ENCODE measurements at regions not wholly inside any gene's neighbourhood (a gene's known extent, or its start where the extent isn't known, plus 50 kb on each side); places are given as distances from the start of the nearest gene placed in this dataset.

DNA sequence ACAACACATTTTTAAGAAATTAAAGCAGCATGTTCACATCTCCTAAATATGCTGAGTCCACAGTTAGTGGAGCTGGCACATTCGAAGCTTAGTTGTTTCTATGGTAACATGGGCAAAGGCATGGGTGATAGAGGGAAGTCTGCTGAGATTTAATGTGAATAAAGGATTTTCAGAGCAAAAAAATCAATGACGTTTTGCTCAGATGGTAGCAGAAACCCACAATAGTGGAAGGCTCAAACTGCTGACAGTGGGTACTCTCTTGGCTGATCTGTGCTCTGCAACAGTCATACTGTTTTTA, 795.1 kb upstream of the ARPP21 start:
- DNase-seq (ENCODE audit: low read depth, low spot score) (no peak), FAIRE-seq (no peak)
- Histone ChIP-seq H3K27me3 (ENCODE audit: control insufficient read depth, extremely low read depth, insufficient read depth, low read length) (no peaks in the 10 kb centered on the region), H3K27ac (ENCODE audit: control insufficient read depth, insufficient read depth, low read length) (no peak overlapping the region), H3K4me2 (ENCODE audit: control insufficient read depth, extremely low read depth, insufficient read depth, low read depth, low read length) (no peak overlapping the region), H3K9me1 (ENCODE audit: control insufficient read depth, extremely low read depth, insufficient read depth, low read length) (no peaks in the 10 kb centered on the region), H3K9ac (ENCODE audit: control insufficient read depth, extremely low read depth, insufficient read depth, low read length) (no peak overlapping the region), H3K9me3 (ENCODE audit: control insufficient read depth, low read depth, low read length) (no peaks in the 10 kb centered on the region), H3K4me3 (ENCODE audit: control insufficient read depth in 2 of 3, extremely low read depth in 1 of 3, insufficient read depth in 2 of 3, low read depth in 1 of 3, low read length in 3 of 3) (no peak overlapping the region), H3K36me3 (ENCODE audit: control insufficient read depth in 2 of 2, extremely low read depth in 1 of 2, insufficient read depth in 2 of 2, low read length in 2 of 2) (no peaks in the 10 kb centered on the region), H3K4me1 (ENCODE audit: control insufficient read depth, extremely low read depth, insufficient read depth, low read length) (no peaks in the 10 kb centered on the region), H2AFZ (ENCODE audit: control insufficient read depth, low read length) (no peak overlapping the region), H3K79me2 (ENCODE audit: control insufficient read depth, insufficient read depth, low read length) (no peaks in the 10 kb centered on the region), H4K20me1 (ENCODE audit: control insufficient read depth, extremely low read depth, insufficient read depth, low read length) (no peaks in the 10 kb centered on the region)
- TF ChIP-seq CTCF (optimal IDR thresholded peaks at IDR 0.05 in 1 of 3, IDR thresholded peaks at IDR 0.05 in 1 of 3, conservative IDR thresholded peaks at IDR 0.05 in 1 of 3; ENCODE audit: extremely low read depth in 1 of 3, insufficient read depth in 2 of 3, low read length in 3 of 3) = no peak
- TF ChIP-seq EZH2 (IDR thresholded peaks at IDR 0.05; ENCODE audit: low read length) = no peak
- dilution Hi-C loops (cut with MboI; ENCODE audit: extremely low pct_ligation_motif_present, low sequenced_read_pairs) = no loop called here

GRCh38 chr3:34851137-34851536, 788.2 kb upstream of the ARPP21 start:
- Histone ChIP-seq H3K36me3 (ENCODE audit: control insufficient read depth in 2 of 2, extremely low read depth in 1 of 2, insufficient read depth in 2 of 2, low read length in 2 of 2) (no peaks in the 10 kb centered on the region), H3K4me2 (ENCODE audit: control insufficient read depth, extremely low read depth, insufficient read depth, low read depth, low read length) (no peak overlapping the region), H3K79me2 (ENCODE audit: control insufficient read depth, insufficient read depth, low read length) (no peaks in the 10 kb centered on the region), H3K27me3 (ENCODE audit: control insufficient read depth, extremely low read depth, insufficient read depth, low read length) (no peaks in the 10 kb centered on the region), H4K20me1 (ENCODE audit: control insufficient read depth, extremely low read depth, insufficient read depth, low read length) (no peaks in the 10 kb centered on the region), H3K9me3 (ENCODE audit: control insufficient read depth, low read depth, low read length) (no peaks in the 10 kb centered on the region), H3K4me3 (ENCODE audit: control insufficient read depth in 2 of 3, extremely low read depth in 1 of 3, insufficient read depth in 2 of 3, low read depth in 1 of 3, low read length in 3 of 3) (no peak overlapping the region), H3K9ac (ENCODE audit: control insufficient read depth, extremely low read depth, insufficient read depth, low read length) (no peak overlapping the region), H3K27ac (ENCODE audit: control insufficient read depth, insufficient read depth, low read length) (no peak overlapping the region), H3K9me1 (ENCODE audit: control insufficient read depth, extremely low read depth, insufficient read depth, low read length) (no peaks in the 10 kb centered on the region), H3K4me1 (ENCODE audit: control insufficient read depth, extremely low read depth, insufficient read depth, low read length) (no peaks in the 10 kb centered on the region), H2AFZ (ENCODE audit: control insufficient read depth, low read length) (no peak overlapping the region)
- no peak for DNase-seq (ENCODE audit: low read depth, low spot score)
- TF ChIP-seq CTCF (optimal IDR thresholded peaks at IDR 0.05 in 1 of 3, IDR thresholded peaks at IDR 0.05 in 1 of 3, conservative IDR thresholded peaks at IDR 0.05 in 1 of 3; ENCODE audit: extremely low read depth in 1 of 3, insufficient read depth in 2 of 3, low read length in 3 of 3) (no peak), EZH2 (IDR thresholded peaks at IDR 0.05; ENCODE audit: low read length) (no peak)
- dilution Hi-C loops (cut with MboI; ENCODE audit: extremely low pct_ligation_motif_present, low sequenced_read_pairs) = no loop called here
- no peak for FAIRE-seq

Measured in keratinocyte (primary cell).